GM12873 (cell line): ENCODE measurements at regions not wholly inside any gene's neighbourhood (a gene's known extent, or its start where the extent isn't known, plus 50 kb on each side); places are given as distances from the start of the nearest gene placed in this dataset.
A peak's percentile ranks its signal among the peaks of the same experiment; 100 is the strongest.

Experiments used
- TF ChIP-seq, protein P1 (sequence below): IDR thresholded peaks from 2 replicates; pipeline ENCODE4 v1.5.1; 2012; ENCODE audit warnings: low read depth, mild to moderate bottlenecking, moderate library complexity, low read length, control low read depth; ENCODE audit not compliant: insufficient read depth; ENCODE audit errors: missing control alignments

DNA sequence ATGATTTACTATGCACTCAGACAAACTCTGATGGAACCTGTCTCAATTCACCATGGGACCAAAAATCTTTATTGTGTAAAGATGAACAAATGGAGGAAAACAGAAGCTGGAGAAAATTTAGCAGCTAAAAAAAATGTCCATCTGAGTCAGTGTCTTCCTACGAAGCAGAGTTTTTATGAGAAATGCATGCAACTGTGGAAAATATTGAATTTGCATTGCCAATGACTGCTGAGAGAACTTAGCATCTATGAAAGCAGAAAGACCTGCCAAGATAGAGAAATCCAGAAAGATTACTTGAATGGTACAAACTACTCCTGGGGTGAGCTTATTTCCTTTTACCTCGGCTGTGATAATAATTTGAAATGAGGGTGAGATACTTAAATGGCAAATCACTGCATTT, 289.7 kb upstream of the GCFC2 start:
- TF ChIP-seq, protein P1, sequence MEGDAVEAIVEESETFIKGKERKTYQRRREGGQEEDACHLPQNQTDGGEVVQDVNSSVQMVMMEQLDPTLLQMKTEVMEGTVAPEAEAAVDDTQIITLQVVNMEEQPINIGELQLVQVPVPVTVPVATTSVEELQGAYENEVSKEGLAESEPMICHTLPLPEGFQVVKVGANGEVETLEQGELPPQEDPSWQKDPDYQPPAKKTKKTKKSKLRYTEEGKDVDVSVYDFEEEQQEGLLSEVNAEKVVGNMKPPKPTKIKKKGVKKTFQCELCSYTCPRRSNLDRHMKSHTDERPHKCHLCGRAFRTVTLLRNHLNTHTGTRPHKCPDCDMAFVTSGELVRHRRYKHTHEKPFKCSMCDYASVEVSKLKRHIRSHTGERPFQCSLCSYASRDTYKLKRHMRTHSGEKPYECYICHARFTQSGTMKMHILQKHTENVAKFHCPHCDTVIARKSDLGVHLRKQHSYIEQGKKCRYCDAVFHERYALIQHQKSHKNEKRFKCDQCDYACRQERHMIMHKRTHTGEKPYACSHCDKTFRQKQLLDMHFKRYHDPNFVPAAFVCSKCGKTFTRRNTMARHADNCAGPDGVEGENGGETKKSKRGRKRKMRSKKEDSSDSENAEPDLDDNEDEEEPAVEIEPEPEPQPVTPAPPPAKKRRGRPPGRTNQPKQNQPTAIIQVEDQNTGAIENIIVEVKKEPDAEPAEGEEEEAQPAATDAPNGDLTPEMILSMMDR = no peak

DNA sequence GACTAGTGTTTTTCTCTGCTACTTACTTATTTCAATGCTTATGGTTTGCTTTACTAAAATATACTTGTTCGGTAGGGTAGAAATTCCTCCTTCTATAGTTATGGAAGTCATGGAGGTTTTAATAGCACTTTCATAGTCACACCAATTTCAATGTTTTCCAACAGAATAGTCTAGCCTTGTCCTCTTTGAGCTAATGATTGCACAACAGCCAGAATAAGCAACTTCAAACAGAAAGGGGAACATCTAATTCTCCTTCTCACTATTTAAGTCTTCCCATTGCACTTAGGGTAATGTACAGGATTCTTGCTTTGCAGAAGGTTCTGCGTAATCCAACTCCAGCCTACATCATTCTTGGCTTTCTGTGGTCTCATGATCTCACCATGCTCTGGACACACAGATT, 287.7 kb upstream of the GCFC2 start:
- TF ChIP-seq, protein P1 = no peak

DNA sequence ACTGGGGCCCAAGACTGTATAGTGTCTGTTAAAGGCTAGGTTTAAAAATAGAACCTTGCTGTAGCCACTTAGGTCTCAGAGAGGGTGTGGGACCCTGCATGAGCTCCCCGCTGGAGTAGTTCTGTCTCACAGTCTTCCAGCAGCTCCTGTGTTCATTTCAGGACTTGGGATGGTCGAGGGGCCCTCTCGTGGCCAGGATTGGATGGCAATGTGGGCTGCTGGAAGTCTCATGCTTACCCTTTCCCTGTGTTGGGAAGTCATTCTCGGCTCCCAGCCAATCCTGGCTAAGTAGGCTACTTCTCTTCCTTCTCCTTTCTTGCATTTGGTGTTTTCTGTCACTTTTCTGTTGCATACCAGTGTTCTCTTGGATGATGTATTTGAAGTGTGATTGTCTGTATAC, 284.0 kb upstream of the GCFC2 start:
- TF ChIP-seq, protein P1 = peak; percentile 4

DNA sequence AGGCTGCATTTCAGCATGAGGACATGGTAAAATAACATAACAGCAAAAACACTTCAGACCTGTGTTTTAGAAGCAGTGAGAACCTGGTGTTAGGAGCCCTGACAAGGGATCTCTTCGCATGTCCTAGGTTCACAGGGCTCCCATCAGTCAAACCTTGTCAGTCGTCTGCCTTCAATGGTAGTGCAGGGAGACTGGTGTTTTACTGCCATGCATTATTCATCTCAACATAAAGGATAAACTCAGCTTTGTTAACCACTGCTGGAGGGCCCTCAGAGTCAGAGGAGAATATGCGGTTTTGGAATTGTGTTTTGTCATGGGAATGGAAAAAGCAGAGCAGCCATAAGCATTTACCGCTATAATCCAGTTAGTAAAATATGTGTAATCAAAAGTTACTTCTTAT, 275.9 kb upstream of the GCFC2 start:
- TF ChIP-seq, protein P1 = no peak

DNA sequence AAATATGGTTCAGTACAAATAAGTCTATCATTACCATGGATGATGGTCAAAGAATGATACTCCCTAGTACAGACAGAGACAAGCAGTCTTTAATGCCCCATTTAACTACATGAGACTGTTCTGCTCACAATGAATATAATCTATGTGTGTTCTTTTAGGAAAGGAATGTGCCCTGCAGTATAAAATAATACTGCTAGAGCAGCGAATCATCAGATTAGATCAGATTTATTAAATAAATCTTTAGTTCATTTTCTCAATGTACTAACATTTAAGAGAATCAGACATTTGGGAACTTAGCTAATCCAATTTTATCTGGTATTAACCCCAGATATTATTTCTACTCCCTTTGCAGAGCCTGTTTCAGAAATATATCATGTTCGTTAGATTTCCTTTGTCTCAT, 272.0 kb upstream of the GCFC2 start:
- TF ChIP-seq, protein P1 = no peak

DNA sequence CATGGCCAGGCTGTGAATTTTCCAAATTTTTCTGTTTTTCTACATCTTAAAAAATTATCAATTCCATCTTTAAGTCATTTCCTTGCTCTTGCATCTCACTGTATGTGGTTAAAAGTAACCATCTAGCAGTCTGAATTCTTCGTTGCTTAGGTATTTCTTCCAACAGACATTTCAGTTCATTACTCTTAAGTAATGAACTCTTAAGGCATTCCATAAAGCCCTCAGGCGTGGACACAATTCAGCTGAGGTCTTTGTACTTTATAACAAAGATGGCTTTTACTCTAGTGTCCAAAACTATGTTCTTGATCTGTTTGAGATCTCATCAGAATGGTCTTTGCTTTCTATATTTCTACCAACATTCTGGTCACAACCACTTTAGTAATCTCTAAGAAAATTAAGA, 253.9 kb upstream of the GCFC2 start:
- TF ChIP-seq, protein P1 = no peak

DNA sequence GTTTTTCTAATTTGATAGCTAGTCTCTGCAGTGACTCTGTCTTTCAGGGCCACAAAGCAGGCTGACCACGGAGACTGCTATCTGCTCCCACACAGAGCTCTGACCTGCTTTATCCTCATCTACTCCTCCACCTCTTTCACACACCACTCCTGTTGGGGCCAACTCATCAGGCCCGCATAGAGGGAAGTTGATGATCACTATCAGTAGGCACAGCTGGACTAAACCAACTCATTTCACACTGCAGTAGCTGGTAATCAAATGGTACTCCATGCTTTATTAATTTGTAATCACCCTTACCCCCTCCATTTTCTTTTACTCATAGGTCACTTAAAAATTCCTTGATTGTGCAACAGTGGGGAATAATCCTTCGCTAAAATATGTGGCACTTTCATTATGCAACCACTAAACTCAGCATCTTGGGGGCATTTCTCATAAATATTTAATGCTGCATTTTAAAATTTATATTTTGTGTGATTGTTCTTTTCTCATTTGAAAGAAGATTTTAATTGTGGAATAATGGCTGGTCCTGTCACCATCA, 249.8 kb upstream of the GCFC2 start:
- TF ChIP-seq, protein P1 = no peak
